Inferior parietal cortex (tissue), 1 donor: ENCODE measurements at regions not wholly inside any gene's neighbourhood (a gene's known extent, or its start where the extent isn't known, plus 50 kb on each side); places are given as distances from the start of the nearest gene placed in this dataset.

Experiments
- DNase-seq: peaks from one replicate; pipeline ENCODE4 v3.0.0-alpha.2; 2016; ENCODE audit errors: extremely low spot score

DNA sequence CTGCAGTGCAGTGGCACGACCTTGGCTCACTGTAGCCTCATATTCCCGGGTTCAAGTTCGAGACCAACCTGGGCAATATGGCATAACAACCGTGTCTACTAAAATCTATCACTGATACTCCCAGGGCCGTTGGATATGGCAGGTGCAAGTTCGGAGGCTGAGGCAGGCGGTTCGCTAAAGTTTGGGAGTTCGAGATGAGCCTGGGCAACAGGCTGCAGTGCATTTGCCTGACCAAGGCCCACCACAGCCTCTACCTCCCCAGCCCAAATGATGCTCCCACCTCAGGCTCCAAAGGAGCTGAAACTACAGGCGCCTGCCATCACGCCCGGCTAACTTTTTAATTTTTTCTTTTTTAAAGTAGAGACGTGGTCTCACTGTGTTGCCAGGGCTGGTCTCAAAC lies 177.1 kb upstream of the ALG10B start:
- no peak for DNase-seq

DNA sequence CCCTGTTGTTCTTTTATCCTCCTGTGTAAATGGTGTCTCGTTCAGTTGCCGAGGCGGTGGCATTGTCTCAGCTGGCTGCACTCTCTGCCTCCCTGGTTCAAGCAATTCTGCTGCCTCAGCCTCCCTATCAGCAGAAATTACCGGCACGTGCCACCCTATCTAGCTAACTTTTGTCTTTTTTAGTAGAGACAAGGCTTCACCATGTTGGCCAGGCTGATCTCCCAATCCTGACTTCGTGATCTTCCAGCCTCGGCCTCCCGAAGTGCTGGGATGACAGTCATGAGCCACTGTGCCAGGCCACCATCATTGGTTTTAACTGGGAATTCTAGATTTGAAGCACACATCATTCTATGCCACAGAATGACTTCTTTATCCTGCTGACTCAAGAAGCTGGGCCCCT lies 175.3 kb upstream of the ALG10B start:
- no peak for DNase-seq

DNA sequence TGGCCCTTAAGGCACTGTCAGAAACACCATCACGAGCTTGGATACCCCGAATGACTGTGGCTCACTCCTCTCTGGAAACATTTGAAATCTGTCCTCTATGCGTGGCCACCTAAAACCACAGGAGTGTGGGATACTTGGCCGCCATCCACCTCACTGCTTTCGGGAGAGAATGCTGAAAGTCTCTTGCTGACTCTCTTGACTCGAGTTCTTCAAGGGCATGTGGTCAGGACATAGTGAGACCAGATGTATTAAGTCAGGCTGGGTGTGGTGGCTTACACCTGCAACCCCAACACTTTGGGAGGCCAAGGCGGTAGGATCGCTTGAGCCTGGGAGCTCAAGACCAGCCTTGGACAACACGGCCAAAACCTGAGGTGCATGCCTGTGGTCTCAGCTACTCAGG lies 174.7 kb upstream of the ALG10B start:
- DNase-seq: no peak

DNA sequence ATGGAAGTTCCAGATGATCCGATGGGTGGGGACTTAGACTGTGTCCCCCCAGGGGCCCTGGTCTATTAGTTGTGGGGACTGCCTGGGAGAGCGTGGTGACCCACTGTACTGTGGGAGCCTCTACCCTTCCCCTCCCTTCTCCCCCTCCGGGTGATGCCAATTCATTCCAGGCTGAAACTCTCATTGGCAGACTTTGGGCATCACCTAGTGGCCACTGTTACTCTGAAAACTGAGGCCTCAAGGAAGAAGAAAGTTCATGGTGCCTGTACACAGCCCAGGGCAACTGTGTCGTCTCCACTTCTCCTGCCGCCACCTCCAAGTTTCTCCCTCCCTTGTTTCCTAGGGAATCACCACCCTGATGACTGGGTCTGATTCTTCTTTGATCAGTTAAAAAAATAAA lies 173.6 kb upstream of the ALG10B start:
- DNase-seq: no peak

DNA sequence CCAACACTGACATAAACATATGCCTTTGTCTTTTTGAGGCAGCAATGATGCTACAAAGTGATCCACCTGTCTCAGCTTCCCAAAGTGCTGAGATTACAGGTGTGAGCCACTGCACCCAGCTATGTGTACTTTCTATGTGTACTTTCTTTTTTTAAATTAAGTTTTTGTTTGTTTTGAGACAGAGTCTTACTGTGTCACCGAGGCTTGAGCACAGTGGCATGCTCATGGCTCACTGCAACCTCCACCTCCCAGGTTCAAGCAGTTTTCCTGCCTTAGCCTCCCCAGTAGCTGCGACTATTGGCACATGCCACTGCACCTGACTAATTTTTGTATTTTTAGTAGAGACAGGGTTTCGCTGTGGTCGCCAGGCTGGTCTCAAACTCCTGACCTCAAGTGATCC lies 172.5 kb upstream of the ALG10B start:
- DNase-seq: no peak

DNA sequence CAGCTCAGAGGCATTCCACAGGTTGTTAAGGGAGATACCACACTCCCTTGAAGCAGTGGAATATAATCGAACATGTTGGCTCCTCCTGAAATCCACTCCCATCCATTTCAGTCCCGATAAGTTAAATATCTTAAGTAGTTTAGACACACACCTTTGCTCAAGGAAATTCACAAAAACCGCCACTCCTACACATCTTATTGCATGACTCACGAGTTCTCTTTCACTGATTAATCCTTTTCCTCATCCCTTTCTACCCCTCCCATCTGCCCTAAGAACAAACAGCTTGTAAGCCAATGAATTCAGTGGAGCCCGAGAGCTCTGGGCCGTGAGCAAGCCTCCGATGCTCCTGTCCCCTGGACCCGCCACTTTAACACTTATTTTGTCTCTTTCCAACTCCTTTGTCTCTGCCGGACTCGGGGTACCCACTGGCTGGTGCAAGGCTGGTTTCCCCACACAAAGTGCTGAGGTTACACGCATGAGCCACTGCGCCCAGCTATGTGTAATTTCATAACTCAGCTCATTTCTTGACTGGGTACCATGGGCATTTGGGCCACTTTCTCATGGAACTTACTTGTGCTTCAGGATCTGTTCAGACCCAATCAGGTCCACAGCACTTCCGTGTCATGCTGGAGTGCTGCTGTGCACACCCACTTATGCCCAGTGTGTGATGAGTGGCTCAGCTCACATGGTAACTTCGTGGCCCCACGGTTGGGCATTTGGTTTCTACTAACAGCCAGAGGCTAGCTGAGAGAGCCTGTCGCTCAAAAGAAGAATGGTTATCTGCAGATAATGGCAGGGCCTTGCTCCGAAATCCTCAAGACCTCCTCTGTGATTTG lies 171.8 kb upstream of the ALG10B start:
- no peak for DNase-seq

DNA sequence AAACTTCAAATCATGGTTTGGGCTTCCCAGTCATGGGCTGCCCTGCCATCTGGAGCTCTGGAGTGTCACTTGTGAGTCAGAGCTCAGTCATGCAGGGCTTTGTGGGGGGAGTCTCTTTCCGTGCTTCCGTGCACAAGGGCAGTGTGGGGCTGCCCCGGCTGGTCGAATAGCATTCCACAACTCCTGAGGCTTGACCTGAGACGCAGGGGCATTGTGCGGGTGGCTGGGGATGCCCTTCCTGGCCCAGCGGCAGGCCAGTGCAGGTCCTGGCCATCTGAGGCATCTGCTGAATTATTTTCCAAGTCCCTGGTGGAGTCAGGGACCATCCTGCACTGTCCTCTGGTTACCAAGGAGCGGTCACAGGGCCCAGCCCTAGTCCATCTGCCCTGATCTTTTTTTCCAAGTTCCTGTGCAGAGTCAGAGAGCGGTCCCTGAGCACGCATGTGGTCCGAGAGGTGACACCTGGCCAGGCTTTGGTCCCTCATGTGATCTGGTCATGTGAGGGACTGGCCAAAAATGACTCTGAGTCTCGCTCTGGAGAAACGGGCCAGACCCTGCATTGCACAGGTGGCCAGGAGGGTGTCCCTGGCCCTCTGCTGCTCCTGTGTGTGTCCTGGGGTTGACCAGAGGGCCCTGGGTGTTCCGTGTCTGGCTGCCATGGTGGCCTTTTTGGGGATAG lies 167.0 kb upstream of the ALG10B start:
- no peak for DNase-seq

DNA sequence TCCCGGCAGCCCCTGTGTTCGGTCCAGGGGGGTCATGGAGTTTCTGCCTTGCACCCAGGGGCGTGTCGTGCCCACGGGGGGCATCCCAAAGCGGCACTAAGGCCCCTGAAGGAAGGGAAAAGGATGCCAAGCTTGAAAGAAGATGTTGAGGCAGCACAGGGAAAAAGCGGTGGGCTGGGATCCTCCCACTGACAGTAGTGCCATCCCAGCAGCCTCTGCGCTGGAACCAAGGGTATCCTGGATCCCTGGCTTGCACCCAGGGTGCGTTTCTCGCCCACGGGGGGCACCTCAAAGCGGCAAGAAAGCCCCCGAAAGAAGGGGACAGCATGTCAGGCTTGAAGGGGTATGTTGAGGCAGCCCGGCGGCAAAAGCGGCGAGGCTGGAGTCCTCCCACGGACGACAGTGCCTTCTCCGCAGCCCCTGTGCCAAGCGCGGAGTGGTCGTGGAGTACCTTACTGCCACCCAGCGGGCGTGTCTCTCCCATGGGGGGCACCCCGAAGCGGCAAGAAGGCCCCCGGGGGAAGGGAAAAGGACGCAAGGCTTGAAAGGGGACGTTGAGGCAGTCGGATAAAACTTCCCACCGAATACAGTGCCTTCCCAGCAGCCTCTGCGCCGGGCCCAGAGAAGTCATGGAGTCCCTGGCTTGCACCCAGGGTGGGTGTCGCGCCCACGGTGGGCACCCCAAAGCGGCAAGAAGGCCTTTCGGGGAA lies 164.4 kb upstream of the ALG10B start:
- no peak for DNase-seq

DNA sequence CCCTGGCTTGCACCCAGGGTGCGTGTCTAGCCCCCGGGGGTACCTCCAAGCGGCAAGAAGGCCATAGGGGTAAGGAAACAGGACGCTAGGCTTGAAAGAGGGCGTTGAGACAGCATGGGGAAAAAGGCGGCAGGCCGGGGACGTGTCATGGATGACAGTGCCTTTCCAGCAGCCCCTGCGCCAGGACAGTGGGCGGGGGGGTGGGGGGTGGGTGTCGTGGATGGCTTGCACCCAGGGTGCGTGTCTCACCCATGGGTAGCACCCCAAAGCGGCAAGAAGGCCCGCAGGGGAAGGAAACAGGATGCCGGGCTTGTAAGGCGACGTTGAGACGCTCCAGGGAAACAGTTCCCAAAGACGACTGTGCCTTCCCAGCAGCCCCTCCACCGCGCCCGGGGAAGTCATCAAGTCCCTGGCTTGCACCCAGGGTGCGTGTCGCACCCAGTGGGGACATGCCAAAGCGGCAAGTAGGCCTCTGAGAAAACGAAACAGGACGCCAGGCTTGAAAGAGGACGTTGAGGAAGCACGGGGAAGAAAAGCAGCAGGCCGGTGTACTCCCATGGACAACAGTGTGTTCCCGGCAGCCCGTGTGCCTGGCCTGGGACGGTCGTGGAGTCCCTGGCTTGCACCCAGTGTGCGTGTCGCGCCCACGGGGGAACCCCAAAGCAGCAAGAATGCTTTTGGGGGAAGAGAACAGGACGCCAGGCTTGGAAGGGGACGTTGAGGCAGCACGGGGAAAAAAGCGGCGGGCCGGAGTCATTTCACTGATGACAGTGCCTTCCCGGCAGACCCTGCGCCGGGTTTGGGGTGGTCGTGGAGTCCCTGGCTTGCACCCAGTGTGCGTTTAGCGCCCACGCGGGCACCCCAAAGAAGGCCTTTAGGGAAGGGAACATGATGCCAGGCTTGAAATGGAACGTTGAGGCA lies 163.5 kb upstream of the ALG10B start:
- no peak for DNase-seq

DNA sequence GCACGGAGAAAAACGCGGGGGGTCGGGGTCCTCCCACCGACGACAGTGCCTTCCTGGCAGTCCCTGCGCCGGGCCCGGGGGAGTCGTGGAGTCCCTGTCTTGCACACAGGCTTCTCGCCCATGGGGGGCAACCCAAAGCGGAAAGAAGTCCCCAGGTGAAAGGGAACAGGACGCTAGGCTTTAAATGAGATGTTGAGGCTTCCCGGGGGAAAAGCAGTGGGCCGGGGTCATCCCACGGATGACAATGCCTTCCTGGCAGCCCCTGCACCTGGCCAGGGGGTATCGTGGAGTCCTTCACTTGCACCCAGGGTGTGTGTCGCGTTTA lies 162.9 kb upstream of the ALG10B start:
- no peak for DNase-seq

DNA sequence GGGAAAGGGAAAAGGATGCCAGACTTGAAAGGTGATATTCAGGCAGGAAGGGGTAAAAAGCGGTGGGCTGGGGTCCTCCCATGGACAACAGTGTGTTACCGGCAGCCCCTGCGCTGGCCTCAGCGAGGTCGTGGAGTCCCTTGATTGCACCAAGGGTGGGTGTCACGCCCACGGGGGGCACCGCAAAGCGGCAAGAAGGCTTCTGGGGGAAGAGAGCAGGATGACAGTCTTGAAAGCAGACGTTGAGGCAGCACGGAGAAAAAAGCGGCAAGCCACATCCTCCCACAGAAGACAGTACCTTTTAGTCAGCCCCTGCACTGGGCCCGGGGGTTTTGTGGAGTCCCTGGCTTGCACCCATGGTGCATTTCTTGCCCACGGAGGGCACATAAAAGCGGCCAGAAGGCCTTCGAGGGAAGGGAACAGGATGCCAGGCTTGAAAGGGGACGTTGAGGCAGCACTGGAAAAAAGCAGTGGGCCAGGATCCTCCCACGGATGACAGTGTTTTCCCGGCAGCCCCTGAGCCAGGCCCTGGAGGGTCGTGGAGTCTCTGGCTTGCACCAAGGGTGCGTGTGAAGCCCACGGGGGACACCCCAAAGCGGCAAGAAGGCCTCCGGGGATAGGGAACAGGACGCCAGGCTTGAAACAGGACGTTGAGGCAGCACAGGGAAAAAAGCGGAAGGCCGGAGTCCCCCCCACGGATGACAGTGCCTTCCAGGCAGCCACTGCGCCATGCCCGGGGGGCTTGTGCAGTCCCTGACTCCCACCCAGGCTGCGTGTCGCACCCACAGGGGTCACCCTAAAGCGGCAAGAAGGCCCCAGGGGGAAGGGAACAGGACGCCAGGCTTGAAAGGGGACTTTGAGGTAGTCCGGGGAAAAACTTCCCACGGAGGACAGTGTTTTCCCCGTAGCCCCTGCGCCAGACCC lies 162.2 kb upstream of the ALG10B start:
- DNase-seq: no peak

DNA sequence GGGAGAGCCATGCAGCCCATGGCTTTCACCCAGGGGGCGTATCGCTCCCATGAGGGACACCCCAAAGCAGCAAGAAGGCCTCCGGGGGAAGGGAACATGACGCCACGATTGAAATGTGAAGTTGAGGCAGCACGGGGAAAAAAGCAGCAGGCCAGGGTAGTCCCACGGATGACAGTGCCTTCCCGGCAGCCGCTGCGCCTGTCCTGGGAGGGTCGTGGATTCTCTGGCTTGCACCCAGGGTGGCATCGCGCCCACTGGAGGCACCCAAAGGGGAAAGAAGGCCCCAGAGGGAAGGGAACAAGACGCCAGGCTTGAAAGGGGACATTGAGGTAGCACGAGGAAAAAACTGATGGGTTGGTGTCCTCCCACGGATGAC lies 161.6 kb upstream of the ALG10B start:
- no peak for DNase-seq

DNA sequence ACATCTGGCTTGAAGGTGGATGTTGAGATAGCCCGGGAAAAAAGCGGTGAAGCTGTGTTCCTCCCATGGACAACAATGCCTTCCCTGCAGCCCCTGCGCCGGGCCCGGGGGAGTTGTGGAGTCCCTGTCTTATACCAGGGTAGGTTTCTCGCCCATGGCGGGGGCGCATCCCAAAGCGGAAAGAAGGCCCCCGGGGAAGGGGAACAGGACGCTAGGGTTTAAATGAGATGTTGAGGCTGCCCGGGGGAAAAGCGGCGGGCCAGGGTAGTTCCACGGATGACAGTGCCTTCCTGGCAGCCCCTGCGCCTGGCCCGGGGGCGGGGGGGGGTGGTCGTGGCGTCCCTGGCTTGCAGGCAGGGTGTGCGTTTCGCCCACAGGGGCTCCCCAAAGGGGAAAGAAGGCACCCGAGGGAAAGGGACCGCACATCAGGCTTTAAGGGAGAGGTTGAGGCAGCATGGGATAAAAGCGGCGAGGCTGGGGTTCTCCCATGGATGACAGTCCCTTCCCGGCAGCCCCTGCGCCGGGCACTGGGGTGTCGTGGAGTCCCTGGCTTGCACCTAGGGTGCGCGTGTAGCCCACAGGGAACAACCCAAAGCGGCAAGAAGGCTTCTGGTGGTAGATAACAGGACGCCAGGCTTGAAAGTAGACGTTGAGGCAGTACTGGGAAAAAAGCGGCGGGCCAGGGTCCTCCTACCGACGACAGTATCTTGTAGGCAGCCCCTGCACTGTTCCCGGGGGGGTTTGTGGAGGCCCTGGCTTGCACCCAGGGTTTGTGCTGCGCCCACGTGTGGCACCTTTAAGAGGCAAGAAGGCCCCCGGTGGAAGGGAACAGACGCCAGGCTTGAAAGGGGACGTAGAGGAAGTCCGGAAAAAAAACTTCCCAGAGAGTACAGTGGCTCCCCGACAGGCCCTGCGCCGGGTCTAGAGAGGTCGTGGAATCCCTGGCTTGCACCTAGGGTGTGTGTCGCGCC lies 160.8 kb upstream of the ALG10B start:
- DNase-seq: no peak

DNA sequence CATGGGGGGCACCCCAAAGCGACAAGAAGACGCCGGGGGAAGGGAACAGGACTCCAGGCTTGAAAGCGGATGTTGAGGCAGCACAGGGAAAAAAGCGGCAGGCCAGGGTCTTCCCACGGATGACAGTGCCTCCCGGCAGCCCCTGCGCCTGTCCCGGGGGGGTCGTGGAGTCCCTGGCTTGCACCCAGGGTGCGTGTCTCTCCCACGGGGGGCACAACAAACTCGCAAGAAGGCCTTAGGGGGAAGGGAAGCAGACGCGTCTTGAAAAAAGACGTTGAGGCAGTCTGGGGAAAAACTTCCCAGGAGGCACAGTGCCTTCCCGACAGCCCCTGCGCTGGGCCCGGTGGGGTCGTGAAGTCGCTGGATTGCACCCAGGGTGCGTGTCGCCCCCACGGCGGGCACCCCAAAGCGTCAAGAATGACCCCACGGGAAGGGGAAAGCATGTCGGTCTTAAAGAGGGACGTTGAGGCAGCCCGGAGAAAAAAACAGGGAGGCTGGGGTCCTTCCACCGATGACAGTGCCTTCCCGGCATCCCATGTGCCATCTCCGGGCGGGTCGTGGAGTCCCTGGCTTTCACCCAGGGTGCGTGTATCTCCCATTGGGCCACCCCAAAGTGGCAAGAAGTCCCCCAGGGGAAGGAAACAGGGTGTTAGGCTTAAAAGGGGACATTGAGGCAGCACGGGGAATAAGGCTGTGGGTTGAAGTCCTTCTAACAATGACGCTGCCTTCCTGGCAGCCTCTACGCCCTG lies 159.9 kb upstream of the ALG10B start:
- DNase-seq: no peak

DNA sequence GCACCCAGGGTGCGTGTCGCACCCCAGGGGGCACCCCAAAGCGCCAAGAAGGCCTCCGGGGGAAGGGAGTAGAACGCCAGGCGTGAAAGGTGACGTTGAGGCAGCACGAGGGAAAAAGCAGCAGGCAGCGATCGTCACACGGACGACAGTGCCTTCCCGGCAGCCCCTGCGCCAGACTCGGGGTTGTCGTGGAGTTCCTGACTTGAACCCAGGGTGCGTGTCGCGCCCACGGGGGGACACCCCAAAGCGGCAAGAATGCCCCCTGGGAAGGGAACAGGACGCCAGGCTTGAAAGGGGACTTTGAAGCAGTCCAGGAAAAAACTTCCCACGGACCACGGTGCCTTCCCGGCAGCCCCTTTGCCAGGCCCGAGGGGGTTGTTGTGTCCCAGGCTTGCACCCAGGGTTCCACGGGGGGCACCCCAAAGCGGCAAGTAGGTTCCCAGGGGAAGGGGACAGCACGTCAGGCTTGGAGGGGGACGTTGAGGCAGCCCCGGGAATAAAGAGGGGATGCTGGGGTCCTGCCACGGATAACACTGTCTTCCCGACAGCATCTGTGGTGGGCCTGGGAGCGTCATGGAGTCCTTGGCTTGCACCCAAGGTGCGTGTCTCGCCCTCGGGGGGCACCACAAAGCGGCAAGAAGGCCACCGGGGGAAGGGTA lies 159.2 kb upstream of the ALG10B start:
- no peak for DNase-seq

DNA sequence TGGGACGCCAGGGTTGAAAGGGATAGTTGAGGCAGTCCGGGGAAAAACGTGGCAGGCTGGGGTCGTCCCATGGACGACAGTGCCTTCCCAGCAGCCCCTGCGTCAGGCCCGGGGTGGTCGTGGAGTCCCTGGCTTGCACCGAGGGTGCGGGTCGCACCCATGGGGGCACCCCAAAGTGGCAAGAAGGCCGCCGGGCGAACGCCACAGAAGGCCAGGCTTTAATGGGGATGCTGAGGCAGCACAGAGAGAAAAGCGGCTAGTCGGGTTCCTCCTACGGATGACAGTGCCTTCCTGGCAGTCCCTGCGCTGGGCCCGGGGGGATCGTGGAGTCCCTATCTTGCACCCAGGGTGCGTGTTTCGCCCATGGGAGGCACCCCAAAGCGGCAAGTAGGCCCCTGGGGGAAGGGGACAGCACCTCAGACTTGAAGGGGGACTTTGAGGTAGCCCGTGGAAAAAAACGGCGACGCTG lies 158.6 kb upstream of the ALG10B start:
- no peak for DNase-seq

DNA sequence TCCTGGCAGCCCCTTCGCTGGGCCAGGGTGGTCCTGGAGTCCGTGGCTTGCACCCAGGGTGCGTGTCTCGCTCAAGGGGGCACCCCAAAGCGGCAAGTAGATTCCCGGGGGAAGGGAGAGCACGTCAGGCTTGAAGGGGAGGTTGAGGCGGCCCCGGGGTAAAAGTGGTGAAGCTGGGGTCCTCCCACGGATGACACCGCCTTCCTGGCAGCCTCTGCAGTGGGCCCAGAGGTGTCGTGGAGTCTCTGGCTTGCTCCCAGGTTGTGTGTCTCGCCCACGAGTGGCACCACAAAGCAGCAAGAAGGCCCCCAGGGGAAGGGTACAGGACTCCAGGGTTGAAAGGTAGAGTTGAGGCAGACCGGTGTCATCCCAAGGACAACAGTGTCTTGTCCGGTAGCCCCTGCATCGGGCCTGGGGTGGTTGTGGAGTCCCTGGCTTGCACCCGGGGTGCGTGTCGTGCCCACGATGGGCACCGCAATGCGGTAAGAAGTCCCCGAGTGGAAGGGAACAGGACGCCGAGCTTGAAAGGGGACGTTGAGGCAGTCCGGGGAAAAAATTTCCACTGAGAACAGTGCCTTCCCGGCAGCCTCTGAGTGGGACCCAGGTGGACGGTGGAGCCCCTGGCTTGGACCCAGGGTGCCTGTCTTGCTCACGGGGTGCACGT lies 158.0 kb upstream of the ALG10B start:
- DNase-seq: no peak

DNA sequence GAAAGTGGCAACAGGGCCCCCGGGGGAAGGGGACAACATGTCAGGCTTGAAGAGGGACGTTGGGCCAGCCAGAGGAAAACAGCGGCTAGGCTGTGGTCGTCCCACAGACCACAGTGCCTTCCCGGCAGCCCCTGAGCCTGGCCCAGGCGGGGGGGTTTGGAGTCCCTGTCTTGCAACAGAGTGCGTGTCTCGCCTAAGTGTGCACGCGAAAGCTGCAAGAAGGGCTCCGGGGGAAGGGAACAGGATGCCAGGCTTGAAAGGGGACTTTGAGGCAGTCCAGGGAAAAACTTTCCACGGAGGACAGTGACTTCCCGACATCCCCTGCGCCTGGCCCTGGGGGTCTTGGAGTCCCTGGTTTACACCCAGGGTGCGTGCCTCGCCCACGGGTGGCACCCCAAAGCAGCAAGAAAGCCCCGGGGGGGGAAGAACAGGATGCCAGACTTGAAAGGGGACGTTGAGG lies 157.5 kb upstream of the ALG10B start:
- DNase-seq: no peak
